ENCODE measurements at regions not wholly inside any gene's neighbourhood (a gene's known extent, or its start where the extent isn't known, plus 50 kb on each side); places are given as distances from the start of the nearest gene placed in this dataset.
A peak's percentile ranks its signal among the peaks of the same experiment; 100 is the strongest.
"Not testable (repeated sequence)": the region's sequence is repeated elsewhere in the genome, so short reads cannot be mapped to it uniquely, and the experiment has no call there.

GRCh38 chr6:141483598-141484061, 649.1 kb upstream of the GJE1 start:
- peak in 1 of 2 donors; percentile 94 for DNase-seq

GRCh38 chr6:141482796-141483597, 649.7 kb upstream of the GJE1 start:
- peak in 1 of 2 donors; percentile 21 for DNase-seq

- DNase-seq, result no peak
Measured at GRCh38 chr6:141475259-141475658, 657.5 kb upstream of the GJE1 start.

GRCh38 chr6:141472162-141472928, 660.4 kb upstream of the GJE1 start:
- no peak for DNase-seq

- DNase-seq, result no peak
Measured at GRCh38 chr6:141470810-141471209, 661.9 kb upstream of the GJE1 start.

- DNase-seq, result no peak
Measured at GRCh38 chr6:141467881-141468280, 664.8 kb upstream of the GJE1 start.

GRCh38 chr6:141467041-141467440, 665.7 kb upstream of the GJE1 start:
- DNase-seq, result no peak

GRCh38 chr6:141464896-141465295, 667.8 kb upstream of the GJE1 start:
- no peak for DNase-seq

GRCh38 chr6:141464490-141464889, 668.2 kb upstream of the GJE1 start:
- no peak for DNase-seq

- no peak for DNase-seq
Measured at GRCh38 chr6:141463237-141463977, 669.3 kb upstream of the GJE1 start.

- no peak for DNase-seq
Measured at GRCh38 chr6:141460743-141461484, 671.8 kb upstream of the GJE1 start.

- DNase-seq, result not testable (repeated sequence)
Measured at GRCh38 chr6:141460245-141460644, 672.5 kb upstream of the GJE1 start.

- DNase-seq, result not testable (repeated sequence)
Measured at GRCh38 chr6:141457984-141458383, 674.7 kb upstream of the GJE1 start.

GRCh38 chr6:141452354-141452686, 680.4 kb upstream of the GJE1 start:
- DNase-seq, result no peak

- DNase-seq, result no peak
Measured at GRCh38 chr6:141451511-141452353, 681.0 kb upstream of the GJE1 start.

GRCh38 chr6:141451181-141451510, 681.6 kb upstream of the GJE1 start:
- DNase-seq, result no peak

- DNase-seq, result no peak
Measured at GRCh38 chr6:141445928-141446628, 686.6 kb upstream of the GJE1 start.

GRCh38 chr6:141443668-141444289, 688.9 kb upstream of the GJE1 start:
- no peak for DNase-seq

GRCh38 chr6:141443032-141443431, 689.7 kb upstream of the GJE1 start:
- DNase-seq, result no peak

- no peak for DNase-seq
Measured at GRCh38 chr6:141439513-141439912, 693.2 kb upstream of the GJE1 start.

- no peak for DNase-seq
Measured at GRCh38 chr6:141437685-141438084, 695.0 kb upstream of the GJE1 start.
